ENCODE measurements at regions not wholly inside any gene's neighbourhood (a gene's known extent, or its start where the extent isn't known, plus 50 kb on each side); places are given as distances from the start of the nearest gene placed in this dataset.

- no peak for DNase-seq (ENCODE audit: extremely low spot score)
- Histone ChIP-seq H3K4me3 (no peak overlapping the region), H3K27me3 (no peaks in the 10 kb centered on the region), H3K4me1 (no peaks in the 10 kb centered on the region), H3K36me3 (no peaks in the 10 kb centered on the region), H3K27ac (replicated peaks in 1 of 4) (no peak overlapping the region), H3K9me3 (no peaks in the 10 kb centered on the region)
- TF ChIP-seq POLR2A (IDR thresholded peaks at IDR 0.05; ENCODE audit: low read depth) (no peak), POLR2AphosphoS5 (IDR thresholded peaks at IDR 0.05) (no peak), EP300 (IDR thresholded peaks at IDR 0.05) (no peak), CTCF (IDR thresholded peaks at IDR 0.05) (no peak)
- 56% methylated on average over 1 of the region's 1 CpG for WGBS
- intact Hi-C loops (cut with DNase I) = no loop called here
Observed at GRCh38 chr7:17608114-17608833, 309.8 kb downstream of the AHR start.

- Histone ChIP-seq H3K9me3 (no peaks in the 10 kb centered on the region), H3K27me3 (no peaks in the 10 kb centered on the region), H3K27ac (replicated peaks in 1 of 4) (no peak overlapping the region), H3K4me3 (no peak overlapping the region), H3K4me1 (no peaks in the 10 kb centered on the region), H3K36me3 (no peaks in the 10 kb centered on the region)
- intact Hi-C loops (cut with DNase I) = no loop called here
- TF ChIP-seq CTCF (IDR thresholded peaks at IDR 0.05) = no peak
- TF ChIP-seq POLR2A (IDR thresholded peaks at IDR 0.05; ENCODE audit: low read depth) = no peak
- no peak for TF ChIP-seq POLR2AphosphoS5 (IDR thresholded peaks at IDR 0.05)
- TF ChIP-seq EP300 (IDR thresholded peaks at IDR 0.05) = no peak
- DNase-seq (ENCODE audit: extremely low spot score) = no peak
- WGBS = 77% methylated on average over 4 of the region's 4 CpGs
Observed at GRCh38 chr7:17611611-17612010, 313.2 kb downstream of the AHR start.

GRCh38 chr7:17613338-17614041, 315.0 kb downstream of the AHR start:
- no peaks in the 10 kb centered on the region for H3K9me3 ChIP-seq
- DNase-seq (ENCODE audit: extremely low spot score) = no peak
- 88% methylated on average over 2 of the region's 2 CpGs for WGBS
- no peaks in the 10 kb centered on the region for H3K4me1 ChIP-seq
- no peaks in the 10 kb centered on the region for H3K36me3 ChIP-seq
- intact Hi-C loops (cut with DNase I) = no loop called here
- no peak overlapping the region for H3K4me3 ChIP-seq
- TF ChIP-seq CTCF (IDR thresholded peaks at IDR 0.05) (no peak), EP300 (IDR thresholded peaks at IDR 0.05) (no peak), POLR2AphosphoS5 (IDR thresholded peaks at IDR 0.05) (no peak), POLR2A (IDR thresholded peaks at IDR 0.05; ENCODE audit: low read depth) (no peak)
- no peak overlapping the region for H3K27ac ChIP-seq (replicated peaks in 1 of 4)
- H3K27me3 ChIP-seq = no peaks in the 10 kb centered on the region

GRCh38 chr7:17617380-17617779, 318.9 kb downstream of the AHR start:
- TF ChIP-seq POLR2A (IDR thresholded peaks at IDR 0.05; ENCODE audit: low read depth) (no peak), CTCF (IDR thresholded peaks at IDR 0.05) (no peak), POLR2AphosphoS5 (IDR thresholded peaks at IDR 0.05) (no peak), EP300 (IDR thresholded peaks at IDR 0.05) (no peak)
- no peak overlapping the region for H3K27ac ChIP-seq (replicated peaks in 1 of 4)
- WGBS = 75% methylated on average over 2 of the region's 2 CpGs
- no peaks in the 10 kb centered on the region for H3K9me3 ChIP-seq
- intact Hi-C loops (cut with DNase I) = no loop called here
- no peak overlapping the region for H3K4me3 ChIP-seq
- no peaks in the 10 kb centered on the region for H3K27me3 ChIP-seq
- no peaks in the 10 kb centered on the region for H3K36me3 ChIP-seq
- H3K4me1 ChIP-seq = peaks cover 0 to 5% (median 2%) of the 10 kb centered on the region in 4 donors
- DNase-seq (ENCODE audit: extremely low spot score) = no peak

Measured in esophagus muscularis mucosa (tissue), 4 donors.